Neuronal stem cell (in vitro differentiated cells): ENCODE measurements at regions not wholly inside any gene's neighbourhood (a gene's known extent, or its start where the extent isn't known, plus 50 kb on each side); places are given as distances from the start of the nearest gene placed in this dataset.

Experiments used
- DNase-seq: peaks from one replicate; pipeline ENCODE4 v3.0.0-alpha.2; 2013; ENCODE audit warnings: low spot score
- H2AFZ ChIP-seq: one replicate; pipeline ENCODE4 v1.6.1; 2013; ENCODE audit warnings: mild to moderate bottlenecking, low read length, inconsistent platforms
- H2AK5ac ChIP-seq: 2 replicates; pipeline ENCODE4 v1.6.1; 2013; ENCODE audit warnings: low read depth, mild to moderate bottlenecking, inconsistent platforms, low read length, moderate library complexity, mixed read lengths
- H2BK120ac ChIP-seq: 2 replicates; pipeline ENCODE4 v1.6.1; 2013; ENCODE audit warnings: low read depth, mild to moderate bottlenecking, inconsistent platforms, low read length, moderate library complexity, mixed read lengths
- H2BK12ac ChIP-seq: one replicate; pipeline ENCODE4 v1.6.1; 2013; ENCODE audit warnings: low read length, inconsistent platforms
- H2BK15ac ChIP-seq: 2 replicates; pipeline ENCODE4 v1.6.1; 2013; ENCODE audit warnings: mild to moderate bottlenecking, low read length, inconsistent platforms, mixed read lengths
- H2BK5ac ChIP-seq: one replicate; pipeline ENCODE4 v1.6.1; 2013; ENCODE audit warnings: inconsistent platforms, mild to moderate bottlenecking, low read length, moderate library complexity
- H3K14ac ChIP-seq: one replicate; pipeline ENCODE4 v1.6.1; 2013; ENCODE audit warnings: low read length, inconsistent platforms
- H3K18ac ChIP-seq: 2 replicates; pipeline ENCODE4 v1.6.1; 2013; ENCODE audit warnings: low read length, inconsistent platforms
- H3K23ac ChIP-seq: 2 replicates; pipeline ENCODE4 v1.6.1; 2013; ENCODE audit warnings: low read depth, mild to moderate bottlenecking, mixed read lengths, low read length, inconsistent platforms; ENCODE audit not compliant: poor library complexity
- H3K27ac ChIP-seq: replicated peaks from 3 replicates; pipeline ENCODE4 v1.5.1; 2013; ENCODE audit warnings: low read length, inconsistent platforms
- H3K27me3 ChIP-seq, 3 experiments: 2 replicates each; pipeline ENCODE4 v1.6.1; 2013; ENCODE audit warnings: low read length in 3 of 3, mild to moderate bottlenecking in 2 of 3, inconsistent platforms in 1 of 3, low read depth in 1 of 3, mixed read lengths in 1 of 3, moderate library complexity in 1 of 3; ENCODE audit not compliant: control insufficient read depth in 3 of 3, insufficient read depth in 3 of 3
- H3K36me3 ChIP-seq, 2 donors: replicated peaks in 1 of 2; 2 replicates each; pipeline ENCODE4 v1.6.1; 2013; ENCODE audit warnings: low read length in 2 of 2; ENCODE audit not compliant: control insufficient read depth in 2 of 2, insufficient read depth in 2 of 2
- H3K4ac ChIP-seq: 2 replicates; pipeline ENCODE4 v1.6.1; 2013; ENCODE audit warnings: inconsistent platforms, mild to moderate bottlenecking, low read length, moderate library complexity
- H3K4me1 ChIP-seq, 2 donors: 1 replicate in 1 of 2; 2 replicates in 1 of 2; pipeline ENCODE4 v1.6.1; 2013; ENCODE audit warnings: low read length in 2 of 2, low read depth in 1 of 2; ENCODE audit not compliant: control insufficient read depth in 2 of 2, insufficient read depth in 1 of 2
- H3K4me2 ChIP-seq: one replicate; pipeline ENCODE4 v1.6.1; 2013; ENCODE audit warnings: mild to moderate bottlenecking, low read length, inconsistent platforms; ENCODE audit not compliant: insufficient read depth, poor library complexity, severe bottlenecking
- H3K4me3 ChIP-seq, 2 donors: 2 replicates each; pipeline ENCODE4 v1.5.1; 2013; ENCODE audit warnings: low read length in 2 of 2, mild to moderate bottlenecking in 2 of 2, inconsistent platforms in 1 of 2, moderate library complexity in 1 of 2
- H3K79me1 ChIP-seq: one replicate; pipeline ENCODE4 v1.6.1; 2013; ENCODE audit warnings: low read depth, mild to moderate bottlenecking, inconsistent platforms, low read length, moderate library complexity
- H3K9ac ChIP-seq: one replicate; pipeline ENCODE4 v1.6.1; 2013; ENCODE audit warnings: mild to moderate bottlenecking, low read depth, low read length, inconsistent platforms; ENCODE audit not compliant: poor library complexity
- H3K9me3 ChIP-seq, 2 donors: replicated peaks in 1 of 2; 2 replicates each; pipeline versions ENCODE3 to v1.6.1; 2013; ENCODE audit warnings: low read length in 2 of 2, mild to moderate bottlenecking in 2 of 2, inconsistent platforms in 1 of 2, low read depth in 1 of 2, mixed read lengths in 1 of 2, moderate library complexity in 1 of 2; ENCODE audit not compliant: control insufficient read depth in 2 of 2, insufficient read depth in 1 of 2
- H4K8ac ChIP-seq: one replicate; pipeline ENCODE4 v1.6.1; 2013; ENCODE audit warnings: low read depth, mild to moderate bottlenecking, inconsistent platforms, low read length, moderate library complexity
- H4K91ac ChIP-seq: one replicate; pipeline ENCODE4 v1.6.1; 2013; ENCODE audit warnings: low read length, low read depth, mild to moderate bottlenecking, inconsistent platforms; ENCODE audit not compliant: poor library complexity
- WGBS, 2 donors: extraction: QIAGEN DNeasy Blood & Tissue Kit; methylation state at CpG; one replicate each; pipeline ENCODE4 v1.1.7; 2013; ENCODE audit warnings: missing lambda C conversion rate in 2 of 2, mixed read lengths in 1 of 2; ENCODE audit not compliant: insufficient read length in 2 of 2, insufficient replicate concordance in 1 of 2; ENCODE audit errors: extremely low coverage in 2 of 2; 5-methylcytosine and 5-hydroxymethylcytosine counted together

DNA sequence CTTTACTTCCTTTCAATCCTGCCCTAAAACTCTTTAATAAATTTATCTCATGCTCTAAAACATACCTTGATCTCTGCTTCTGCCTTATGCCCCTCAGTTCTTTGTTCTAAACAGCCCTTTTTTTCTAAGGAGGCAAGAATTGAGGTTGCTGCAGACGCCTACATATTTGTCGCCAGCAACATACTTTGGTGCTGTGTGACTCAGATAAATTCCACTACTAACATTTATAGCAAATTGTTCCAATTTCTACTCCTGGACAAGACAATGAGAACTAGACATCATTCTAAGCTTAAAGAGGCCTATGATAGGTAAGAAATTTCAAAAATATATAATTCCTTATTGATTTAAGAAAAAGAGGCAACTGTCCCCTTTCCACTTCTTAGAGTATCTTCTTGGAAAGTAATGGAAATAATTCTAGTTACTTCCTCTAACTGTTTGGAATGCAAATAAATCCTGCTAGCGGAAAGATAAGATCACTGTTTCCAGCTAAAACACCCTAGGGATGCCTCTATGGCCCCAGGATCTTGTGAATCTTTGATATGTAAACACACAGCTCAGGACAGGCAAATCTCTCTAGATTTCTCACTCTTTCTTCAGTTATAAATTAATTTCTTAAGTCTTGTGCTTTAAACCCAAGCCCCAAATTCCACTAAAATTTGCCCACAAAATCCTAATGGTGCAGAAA lies 869.1 kb downstream of the KCNT2 start:
- Histone ChIP-seq H2AFZ (no peak overlapping the region), H3K79me1 (no peaks in the 10 kb centered on the region), H4K91ac (no peak overlapping the region), H3K14ac (no peak overlapping the region), H3K9ac (no peak overlapping the region), H3K4me1 (peaks cover 2 to 3% of the 10 kb centered on the region in 2 donors), H2BK12ac (no peak overlapping the region), H3K4ac (no peak overlapping the region), H3K27me3 (no peaks in the 10 kb centered on the region), H2BK5ac (no peak overlapping the region), H4K8ac (no peak overlapping the region), H3K18ac (no peak overlapping the region), H3K36me3 (no peaks in the 10 kb centered on the region), H3K4me2 (no peak overlapping the region), H3K4me3 (no peak overlapping the region), H2BK120ac (no peak overlapping the region), H3K23ac (no peak overlapping the region), H3K27ac (no peak overlapping the region), H3K9me3 (peaks cover 0 to 2% of the 10 kb centered on the region in 2 donors), H2BK15ac (no peak overlapping the region), H2AK5ac (no peak overlapping the region)
- DNase-seq: no peak
- no CpG with 5 or more reads among the region's 3 CpGs for WGBS, 2 donors

- no peak overlapping the region for H3K27ac ChIP-seq
- no peak overlapping the region for H2BK12ac ChIP-seq
Observed at GRCh38 chr1:195735140-195735539, 873.1 kb downstream of the KCNT2 start.

GRCh38 chr1:195733826-195734225 lies 874.4 kb downstream of the KCNT2 start:
- no peaks in the 10 kb centered on the region for H3K36me3 ChIP-seq
- H3K9me3 ChIP-seq: no peaks in the 10 kb centered on the region
- H2BK5ac ChIP-seq: no peak overlapping the region
- no peak overlapping the region for H2BK120ac ChIP-seq
- no peak overlapping the region for H3K14ac ChIP-seq
- H4K8ac ChIP-seq: no peak overlapping the region
- no CpG with 5 or more reads among the region's 1 CpG for WGBS, 2 donors
- no peak for DNase-seq
- no peak overlapping the region for H3K4ac ChIP-seq
- no peak overlapping the region for H3K27ac ChIP-seq
- H2BK15ac ChIP-seq: no peak overlapping the region
- H3K79me1 ChIP-seq: no peaks in the 10 kb centered on the region
- no peak overlapping the region for H2AFZ ChIP-seq
- no peak overlapping the region for H3K23ac ChIP-seq
- H3K27me3 ChIP-seq: no peaks in the 10 kb centered on the region
- no peak overlapping the region for H2AK5ac ChIP-seq
- no peaks in the 10 kb centered on the region for H3K4me1 ChIP-seq
- no peak overlapping the region for H3K9ac ChIP-seq
- H4K91ac ChIP-seq: no peak overlapping the region
- no peak overlapping the region for H3K4me2 ChIP-seq
- no peak overlapping the region for H3K18ac ChIP-seq
- no peak overlapping the region for H3K4me3 ChIP-seq
- H2BK12ac ChIP-seq: no peak overlapping the region

More at GRCh38 chr1:195735140-195735539, 873.1 kb downstream of the KCNT2 start:
- Histone ChIP-seq H3K4me2 (no peak overlapping the region), H3K18ac (no peak overlapping the region), H3K4me1 (no peaks in the 10 kb centered on the region), H2AFZ (no peak overlapping the region), H2AK5ac (no peak overlapping the region), H3K27me3 (no peaks in the 10 kb centered on the region), H3K9me3 (no peaks in the 10 kb centered on the region), H2BK120ac (no peak overlapping the region), H2BK15ac (no peak overlapping the region), H3K79me1 (no peaks in the 10 kb centered on the region), H3K4me3 (no peak overlapping the region), H3K9ac (no peak overlapping the region), H2BK5ac (no peak overlapping the region), H3K4ac (no peak overlapping the region), H3K36me3 (no peaks in the 10 kb centered on the region), H4K91ac (no peak overlapping the region), H3K14ac (no peak overlapping the region), H3K23ac (no peak overlapping the region), H4K8ac (no peak overlapping the region)
- DNase-seq: no peak

DNA sequence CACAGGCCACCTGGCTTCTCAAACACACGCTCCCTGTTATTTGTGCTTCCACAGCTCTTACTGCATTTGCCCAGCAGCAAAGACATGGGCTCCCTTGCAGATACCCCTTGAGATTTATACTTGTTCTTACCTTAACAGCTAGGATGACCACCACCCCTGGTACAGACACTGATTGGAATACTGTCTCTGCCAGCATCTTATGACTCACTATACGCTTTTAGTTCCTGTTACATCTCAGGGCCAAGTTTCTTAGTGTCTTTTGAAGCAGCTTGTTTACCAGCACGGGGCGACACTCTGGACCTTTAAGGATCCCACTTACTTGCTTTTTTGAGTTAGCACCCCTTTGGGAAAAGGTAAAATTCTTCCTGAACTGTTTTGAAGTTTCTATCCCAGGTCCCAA lies 874.8 kb downstream of the KCNT2 start:
- H3K4me3 ChIP-seq: no peak overlapping the region
- H3K4ac ChIP-seq: no peak overlapping the region
- H2AFZ ChIP-seq: peak overlapping the region; percentile 49
- H3K23ac ChIP-seq: no peak overlapping the region
- no peak overlapping the region for H2BK120ac ChIP-seq
- no peak overlapping the region for H3K14ac ChIP-seq
- H4K8ac ChIP-seq: no peak overlapping the region
- H2AK5ac ChIP-seq: no peak overlapping the region
- no peak overlapping the region for H2BK15ac ChIP-seq
- no peaks in the 10 kb centered on the region for H3K36me3 ChIP-seq
- H3K9me3 ChIP-seq: no peaks in the 10 kb centered on the region
- no peaks in the 10 kb centered on the region for H3K27me3 ChIP-seq
- no peak overlapping the region for H3K4me2 ChIP-seq
- H3K18ac ChIP-seq: no peak overlapping the region
- no peak overlapping the region for H2BK12ac ChIP-seq
- no peak overlapping the region for H4K91ac ChIP-seq
- WGBS, 2 donors: no CpG with 5 or more reads among the region's 4 CpGs
- DNase-seq: no peak
- no peaks in the 10 kb centered on the region for H3K79me1 ChIP-seq
- H2BK5ac ChIP-seq: no peak overlapping the region
- H3K9ac ChIP-seq: no peak overlapping the region
- no peak overlapping the region for H3K27ac ChIP-seq
- no peaks in the 10 kb centered on the region for H3K4me1 ChIP-seq
